GM12873 (cell line): ENCODE measurements at regions not wholly inside any gene's neighbourhood (a gene's known extent, or its start where the extent isn't known, plus 50 kb on each side); places are given as distances from the start of the nearest gene placed in this dataset.

Source experiments
- TF ChIP-seq, protein P1 (sequence below): IDR thresholded peaks from 2 replicates; pipeline ENCODE4 v1.5.1; 2012; ENCODE audit warnings: low read depth, mild to moderate bottlenecking, moderate library complexity, low read length, control low read depth; ENCODE audit not compliant: insufficient read depth; ENCODE audit errors: missing control alignments

DNA sequence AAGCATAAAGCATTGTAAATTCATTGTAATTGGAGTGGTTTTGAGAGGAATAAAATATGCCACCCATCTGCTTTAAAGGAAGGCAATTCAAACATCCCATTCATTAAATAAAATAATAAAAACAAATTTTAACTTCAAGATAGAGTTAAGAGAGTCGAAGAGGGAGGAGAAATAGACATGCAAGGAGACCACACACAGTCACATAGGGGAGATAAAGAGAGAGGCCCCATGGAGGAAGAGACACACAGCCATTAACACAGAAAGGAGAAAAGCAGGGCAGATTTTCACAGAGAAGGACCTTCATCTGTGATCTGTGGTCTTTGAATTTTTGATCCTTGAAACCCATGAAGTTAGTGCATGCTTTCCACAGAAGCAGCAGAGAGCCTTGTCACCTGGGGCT lies 214.3 kb upstream of the TCF21 start:
- TF ChIP-seq, protein P1, sequence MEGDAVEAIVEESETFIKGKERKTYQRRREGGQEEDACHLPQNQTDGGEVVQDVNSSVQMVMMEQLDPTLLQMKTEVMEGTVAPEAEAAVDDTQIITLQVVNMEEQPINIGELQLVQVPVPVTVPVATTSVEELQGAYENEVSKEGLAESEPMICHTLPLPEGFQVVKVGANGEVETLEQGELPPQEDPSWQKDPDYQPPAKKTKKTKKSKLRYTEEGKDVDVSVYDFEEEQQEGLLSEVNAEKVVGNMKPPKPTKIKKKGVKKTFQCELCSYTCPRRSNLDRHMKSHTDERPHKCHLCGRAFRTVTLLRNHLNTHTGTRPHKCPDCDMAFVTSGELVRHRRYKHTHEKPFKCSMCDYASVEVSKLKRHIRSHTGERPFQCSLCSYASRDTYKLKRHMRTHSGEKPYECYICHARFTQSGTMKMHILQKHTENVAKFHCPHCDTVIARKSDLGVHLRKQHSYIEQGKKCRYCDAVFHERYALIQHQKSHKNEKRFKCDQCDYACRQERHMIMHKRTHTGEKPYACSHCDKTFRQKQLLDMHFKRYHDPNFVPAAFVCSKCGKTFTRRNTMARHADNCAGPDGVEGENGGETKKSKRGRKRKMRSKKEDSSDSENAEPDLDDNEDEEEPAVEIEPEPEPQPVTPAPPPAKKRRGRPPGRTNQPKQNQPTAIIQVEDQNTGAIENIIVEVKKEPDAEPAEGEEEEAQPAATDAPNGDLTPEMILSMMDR: no peak

DNA sequence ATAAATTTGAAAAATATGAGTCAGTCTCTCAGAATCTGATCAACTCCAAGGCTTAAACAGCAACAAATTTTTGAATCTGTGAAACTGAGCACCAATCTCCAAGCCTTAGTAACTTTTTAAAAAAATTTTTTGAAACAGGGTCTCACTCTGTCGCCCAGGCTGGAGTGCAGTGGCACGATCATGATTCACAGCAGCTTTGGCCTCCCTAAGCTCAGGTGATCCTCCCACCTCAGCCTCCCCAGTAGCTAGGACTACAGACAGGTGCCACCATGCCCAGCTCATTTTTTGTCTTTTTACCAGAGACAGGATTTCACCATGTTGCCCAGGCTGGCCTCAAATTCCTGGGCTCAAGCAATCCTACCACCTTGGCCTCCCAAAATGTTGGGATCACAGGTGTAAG lies 207.9 kb upstream of the TCF21 start:
- TF ChIP-seq, protein P1: no peak

GRCh38 chr6:133681891-133682290 lies 207.0 kb upstream of the TCF21 start:
- TF ChIP-seq, protein P1: no peak

GRCh38 chr6:133682506-133683307 lies 206.2 kb upstream of the TCF21 start:
- TF ChIP-seq, protein P1: no peak

GRCh38 chr6:133683308-133683580 lies 205.7 kb upstream of the TCF21 start:
- TF ChIP-seq, protein P1: no peak

DNA sequence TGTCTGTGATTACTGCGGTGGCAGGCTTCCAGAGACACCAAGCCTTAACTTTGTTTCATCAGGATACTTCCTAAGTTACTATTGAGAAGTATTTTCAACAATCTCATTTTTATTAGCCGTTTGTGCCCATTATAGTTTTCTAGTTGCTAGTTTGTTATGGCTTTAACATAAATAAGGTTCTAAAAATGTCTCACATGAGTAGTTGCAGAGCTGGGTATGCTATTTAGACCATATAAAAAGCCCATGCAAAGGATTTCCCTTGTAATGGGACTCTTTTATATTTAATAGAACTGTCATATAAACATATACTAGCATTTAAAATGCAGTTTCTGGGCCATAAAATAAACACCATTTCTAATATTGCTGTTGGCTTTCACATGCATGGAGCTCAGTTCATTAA lies 205.3 kb upstream of the TCF21 start:
- TF ChIP-seq, protein P1: no peak

DNA sequence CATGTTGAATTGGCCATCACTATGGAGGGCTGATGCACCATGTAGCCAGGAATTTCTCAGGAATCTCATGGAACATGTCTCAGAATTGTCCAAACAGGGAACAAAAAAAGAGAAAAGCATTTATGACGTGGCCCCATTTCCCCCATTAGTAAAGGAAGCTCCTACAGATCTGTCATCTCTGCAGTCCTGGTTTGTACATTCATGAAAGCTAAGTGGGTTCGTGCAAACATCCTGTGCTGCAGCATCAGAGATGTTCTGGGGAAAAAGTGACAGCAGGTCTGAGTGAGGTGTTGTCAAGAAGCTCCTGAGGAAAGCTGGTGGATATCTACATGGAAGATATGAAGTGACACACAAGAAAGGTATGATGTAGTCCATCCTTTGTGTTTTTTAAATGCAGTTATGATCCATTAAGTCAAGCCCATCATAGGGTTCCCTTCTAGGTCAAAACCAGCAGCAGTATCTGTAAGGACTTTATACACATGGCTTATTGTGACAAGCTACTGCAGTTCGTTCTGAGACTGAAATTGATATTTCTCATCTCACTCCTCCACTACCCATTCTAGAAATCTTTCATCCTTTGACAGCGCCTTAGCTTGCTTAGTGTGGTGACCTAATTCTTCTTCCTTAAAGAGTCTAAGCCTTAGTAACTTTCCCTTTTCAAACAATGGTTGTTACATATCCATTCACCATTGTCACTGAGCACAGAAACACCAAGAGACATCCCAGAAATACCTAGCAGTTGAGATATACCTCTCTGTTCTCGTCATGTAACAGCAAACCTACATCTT lies 200.0 kb upstream of the TCF21 start:
- TF ChIP-seq, protein P1: no peak
